ENCODE measurements at regions not wholly inside any gene's neighbourhood (a gene's known extent, or its start where the extent isn't known, plus 50 kb on each side); places are given as distances from the start of the nearest gene placed in this dataset.
A peak's percentile ranks its signal among the peaks of the same experiment; 100 is the strongest.

- dilution Hi-C loops (cut with HindIII; ENCODE audit: low sequenced_read_pairs, unreplicated experiment) (no loop called here), intact Hi-C loops (cut with micrococcal nuclease) (no loop called here), in situ Hi-C loops (cut with MboI; ENCODE audit: low sequenced_read_pairs) (no loop called here)
- Histone ChIP-seq H3K4me3 (ENCODE audit: insufficient read depth, low read depth, low read length) (no peak overlapping the region), H3K36me3 (ENCODE audit: control insufficient read depth, insufficient read depth, low read length) (no peaks in the 10 kb centered on the region), H2BK5ac (ENCODE audit: low read depth, low read length, poor library complexity, severe bottlenecking) (no peak overlapping the region), H4K20me1 (ENCODE audit: insufficient read depth, low read length) (no peaks in the 10 kb centered on the region), H3K9ac (ENCODE audit: low read depth, low read length) (no peak overlapping the region), H3K27ac (ENCODE audit: insufficient read depth, low read length) (no peak overlapping the region), H4K8ac (ENCODE audit: low read depth in 2 of 2, low read length in 2 of 2) (no peak overlapping the region), H2AFZ (replicated peaks; ENCODE audit: low read length, poor library complexity) (no peak overlapping the region), H4K5ac (ENCODE audit: low read depth, low read length) (no peak overlapping the region), H3K4ac (ENCODE audit: low read depth, low read length) (no peak overlapping the region), H3K4me1 (ENCODE audit: control insufficient read depth, insufficient read depth, low read length) (no peaks in the 10 kb centered on the region), H2BK15ac (ENCODE audit: low read depth, low read length) (no peak overlapping the region), H3K23ac (ENCODE audit: low read depth, low read length) (no peak overlapping the region), H3K27me3 (ENCODE audit: control insufficient read depth, insufficient read depth, low read length) (no peaks in the 10 kb centered on the region), H2BK120ac (ENCODE audit: low read depth, low read length) (no peak overlapping the region), H3K56ac (ENCODE audit: extremely low read depth, insufficient read depth, low read length) (no peak overlapping the region), H3K9me1 (ENCODE audit: insufficient read depth, low read length) (no peaks in the 10 kb centered on the region), H3K9me3 (ENCODE audit: control insufficient read depth, insufficient read depth, low read length) (no peaks in the 10 kb centered on the region), H4K91ac (ENCODE audit: insufficient read depth, low read depth, low read length) (no peak overlapping the region), H2AK5ac (ENCODE audit: low read depth, low read length) (no peak overlapping the region), H3K18ac (ENCODE audit: low read depth, low read length) (no peak overlapping the region), H3K4me2 (ENCODE audit: low read depth, low read length) (no peak overlapping the region; the same call in 1 of the 2 replicates), H2AK9ac (replicated peaks; ENCODE audit: low read depth, low read length, poor library complexity) (no peak overlapping the region), H2BK20ac (ENCODE audit: low read depth, low read length) (no peak overlapping the region), H3K79me1 (ENCODE audit: low read depth in 1 of 2, low read length in 2 of 2) (no peaks in the 10 kb centered on the region), H3K14ac (replicated peaks; ENCODE audit: low read depth, low read length) (no peak overlapping the region)
- CTCF ChIA-PET: interaction anchor here (0.5 to 1.3 kb wide), 9 partner anchors 10 to 1809 kb away, joined by 3 to 7 read pairs (median 4); no protein-coding TSS in a partner anchor
- peak; percentile 67 for ATAC-seq (ENCODE audit: low read depth)
- TF ChIP-seq, protein P1, sequence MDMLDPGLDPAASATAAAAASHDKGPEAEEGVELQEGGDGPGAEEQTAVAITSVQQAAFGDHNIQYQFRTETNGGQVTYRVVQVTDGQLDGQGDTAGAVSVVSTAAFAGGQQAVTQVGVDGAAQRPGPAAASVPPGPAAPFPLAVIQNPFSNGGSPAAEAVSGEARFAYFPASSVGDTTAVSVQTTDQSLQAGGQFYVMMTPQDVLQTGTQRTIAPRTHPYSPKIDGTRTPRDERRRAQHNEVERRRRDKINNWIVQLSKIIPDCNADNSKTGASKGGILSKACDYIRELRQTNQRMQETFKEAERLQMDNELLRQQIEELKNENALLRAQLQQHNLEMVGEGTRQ (IDR thresholded peaks at IDR 0.05; ENCODE audit: low read depth, low read length): no peak
- TF ChIP-seq, protein P2, sequence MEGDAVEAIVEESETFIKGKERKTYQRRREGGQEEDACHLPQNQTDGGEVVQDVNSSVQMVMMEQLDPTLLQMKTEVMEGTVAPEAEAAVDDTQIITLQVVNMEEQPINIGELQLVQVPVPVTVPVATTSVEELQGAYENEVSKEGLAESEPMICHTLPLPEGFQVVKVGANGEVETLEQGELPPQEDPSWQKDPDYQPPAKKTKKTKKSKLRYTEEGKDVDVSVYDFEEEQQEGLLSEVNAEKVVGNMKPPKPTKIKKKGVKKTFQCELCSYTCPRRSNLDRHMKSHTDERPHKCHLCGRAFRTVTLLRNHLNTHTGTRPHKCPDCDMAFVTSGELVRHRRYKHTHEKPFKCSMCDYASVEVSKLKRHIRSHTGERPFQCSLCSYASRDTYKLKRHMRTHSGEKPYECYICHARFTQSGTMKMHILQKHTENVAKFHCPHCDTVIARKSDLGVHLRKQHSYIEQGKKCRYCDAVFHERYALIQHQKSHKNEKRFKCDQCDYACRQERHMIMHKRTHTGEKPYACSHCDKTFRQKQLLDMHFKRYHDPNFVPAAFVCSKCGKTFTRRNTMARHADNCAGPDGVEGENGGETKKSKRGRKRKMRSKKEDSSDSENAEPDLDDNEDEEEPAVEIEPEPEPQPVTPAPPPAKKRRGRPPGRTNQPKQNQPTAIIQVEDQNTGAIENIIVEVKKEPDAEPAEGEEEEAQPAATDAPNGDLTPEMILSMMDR (conservative IDR thresholded peaks at IDR 0.05; ENCODE audit: low read depth, low read length): peak; percentile 59
- no peak for TF ChIP-seq MXI1 (IDR thresholded peaks at IDR 0.05; ENCODE audit: borderline replicate concordance, low read depth, low read length)
- no peak for TF ChIP-seq NFE2L2 (IDR thresholded peaks at IDR 0.05; ENCODE audit: low read depth, low read length)
- peak; percentile 42 for TF ChIP-seq RAD21 (IDR thresholded peaks at IDR 0.05; ENCODE audit: low read length)
- no peak for TF ChIP-seq RFX5 (IDR thresholded peaks at IDR 0.05; ENCODE audit: low read depth, low read length)
- TF ChIP-seq BHLHE40 (IDR thresholded peaks at IDR 0.05; ENCODE audit: low read depth, low read length): no peak
- 8% methylated on average over 4 of the region's 13 CpGs; no CpG with 5 or more reads in 1 of the 2 experiments for WGBS, 2 experiments (ENCODE audit: extremely low coverage in 2 of 2, insufficient read length in 1 of 2)
- BruUV-seq (replicated peaks): no TSS peak
- peak; percentile 16 for DNase-seq
- POLR2A ChIA-PET (ENCODE audit: unreplicated experiment): interaction anchor here (0.5 kb wide), 1 partner anchor 776 kb away, joined by 3 read pairs; no protein-coding TSS in a partner anchor
These were observed 249.3 kb upstream of the PRKX start for GRCh38 chrX:3962511-3963311.

Data from IMR-90 (cell line).